ENCODE measurements at regions not wholly inside any gene's neighbourhood (a gene's known extent, or its start where the extent isn't known, plus 50 kb on each side); places are given as distances from the start of the nearest gene placed in this dataset.

- no peak for DNase-seq
Observed at GRCh38 chr10:114771157-114771556, 50.4 kb upstream of the FHIP2A start.

- no peak for DNase-seq
Observed at GRCh38 chr10:114771749-114772148, 49.8 kb upstream of the FHIP2A start.
